Right cardiac atrium (tissue), 5 donors: ENCODE measurements at regions not wholly inside any gene's neighbourhood (a gene's known extent, or its start where the extent isn't known, plus 50 kb on each side); places are given as distances from the start of the nearest gene placed in this dataset.

Source experiments
- ATAC-seq, 2 donors: fragments of 200-7000 bp; cut with Tn5 transposase; one replicate each; pipeline versions ENCODE4 v1.8.0 to v1.9.1; 2020; ENCODE audit warnings: moderate library complexity in 2 of 2, mild to moderate bottlenecking in 1 of 2
- DNase-seq, 3 donors: peaks; one replicate each; pipeline ENCODE4 v3.0.0-alpha.2; 2020
- H3K27ac ChIP-seq: one replicate; pipeline ENCODE4 v1.5.1; 2013; ENCODE audit warnings: mild to moderate bottlenecking, low read length, control low read depth, moderate library complexity
- H3K27me3 ChIP-seq: one replicate; pipeline ENCODE4 v1.6.1; 2013; ENCODE audit not compliant: control insufficient read depth, insufficient read depth
- H3K4me1 ChIP-seq: one replicate; pipeline ENCODE4 v1.6.1; 2013; ENCODE audit warnings: low read length; ENCODE audit not compliant: control insufficient read depth, insufficient read depth
- H3K4me3 ChIP-seq: one replicate; pipeline ENCODE4 v1.5.1; 2013; ENCODE audit warnings: low read length, control low read depth
- H3K9me3 ChIP-seq: one replicate; pipeline ENCODE4 v1.6.1; 2013; ENCODE audit warnings: low read length; ENCODE audit not compliant: control insufficient read depth
- WGBS: extraction: QIAGEN DNeasy Blood & Tissue Kit; methylation state at CpG from one replicate; pipeline ENCODE4 v1.1.7; 2013; 5-methylcytosine and 5-hydroxymethylcytosine counted together
- intact Hi-C, 4 donors: fragments of 100-400 bp; cut with DNase I; formaldehyde crosslinking; loops; one replicate each; pipeline versions ENCODE4 v1.11.0 to v1.14.0; 2022 to 2023
- donor health status: healthy with polysubstance abuse.
- donor health status: DM: no; HTN: yes; CAD: no.
- donor health status: DM: no; HTN: no; CAD: no.
- donor health status: DM: no; HTN: yes; CAD: no; lungs with severe emphysema.
- donor health status: DM: yes; HTN: yes; CAD: no.

DNA sequence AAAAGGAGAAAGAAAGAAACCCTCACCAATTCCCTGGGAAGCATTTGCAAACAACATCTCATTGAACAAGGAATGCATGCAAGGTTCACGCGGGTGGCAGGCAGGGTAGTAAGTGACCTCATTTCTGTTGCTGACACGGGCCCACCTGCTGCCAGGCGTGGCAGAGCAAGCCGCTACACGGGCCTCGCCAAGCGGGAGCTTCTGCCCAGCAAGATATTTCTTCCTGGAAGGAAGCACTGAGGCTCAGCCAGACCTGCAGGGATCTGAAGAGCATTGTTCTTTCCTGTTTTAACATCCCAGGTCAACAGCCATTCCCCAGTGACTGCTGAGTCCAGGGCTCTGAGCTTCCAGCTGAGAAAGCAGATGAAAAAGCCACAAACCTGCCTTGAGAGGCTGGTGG, 91.9 kb upstream of the IGSF21 start:
- ATAC-seq, result no peak
- H3K27me3 ChIP-seq, result no peaks in the 10 kb centered on the region
- WGBS, result 71% methylated on average over 8 of the region's 8 CpGs
- no peak overlapping the region for H3K4me3 ChIP-seq
- H3K4me1 ChIP-seq, result no peaks in the 10 kb centered on the region
- intact Hi-C loops, result no loop called here
- no peak for DNase-seq
- no peaks in the 10 kb centered on the region for H3K9me3 ChIP-seq
- H3K27ac ChIP-seq, result no peak overlapping the region

DNA sequence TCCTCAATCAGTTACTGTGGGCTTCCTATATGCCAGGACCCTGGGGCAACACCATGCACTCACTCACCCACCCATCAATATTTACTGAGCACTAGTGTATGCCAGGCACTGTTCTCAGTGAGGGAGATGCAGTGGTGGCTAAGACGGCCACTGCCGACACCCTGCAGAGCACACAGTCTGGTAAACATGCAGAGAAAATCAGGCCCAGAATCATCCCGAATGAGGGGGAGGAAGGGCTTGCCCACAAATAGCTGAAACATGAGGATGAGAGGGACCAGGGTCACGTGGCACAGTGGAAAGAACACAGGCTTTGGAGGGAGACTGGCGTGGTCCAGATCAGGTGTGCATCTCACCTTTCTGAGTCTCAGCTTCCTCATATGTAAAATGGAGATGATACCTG, 89.2 kb upstream of the IGSF21 start:
- WGBS, result 42% methylated on average over 5 of the region's 5 CpGs

DNA sequence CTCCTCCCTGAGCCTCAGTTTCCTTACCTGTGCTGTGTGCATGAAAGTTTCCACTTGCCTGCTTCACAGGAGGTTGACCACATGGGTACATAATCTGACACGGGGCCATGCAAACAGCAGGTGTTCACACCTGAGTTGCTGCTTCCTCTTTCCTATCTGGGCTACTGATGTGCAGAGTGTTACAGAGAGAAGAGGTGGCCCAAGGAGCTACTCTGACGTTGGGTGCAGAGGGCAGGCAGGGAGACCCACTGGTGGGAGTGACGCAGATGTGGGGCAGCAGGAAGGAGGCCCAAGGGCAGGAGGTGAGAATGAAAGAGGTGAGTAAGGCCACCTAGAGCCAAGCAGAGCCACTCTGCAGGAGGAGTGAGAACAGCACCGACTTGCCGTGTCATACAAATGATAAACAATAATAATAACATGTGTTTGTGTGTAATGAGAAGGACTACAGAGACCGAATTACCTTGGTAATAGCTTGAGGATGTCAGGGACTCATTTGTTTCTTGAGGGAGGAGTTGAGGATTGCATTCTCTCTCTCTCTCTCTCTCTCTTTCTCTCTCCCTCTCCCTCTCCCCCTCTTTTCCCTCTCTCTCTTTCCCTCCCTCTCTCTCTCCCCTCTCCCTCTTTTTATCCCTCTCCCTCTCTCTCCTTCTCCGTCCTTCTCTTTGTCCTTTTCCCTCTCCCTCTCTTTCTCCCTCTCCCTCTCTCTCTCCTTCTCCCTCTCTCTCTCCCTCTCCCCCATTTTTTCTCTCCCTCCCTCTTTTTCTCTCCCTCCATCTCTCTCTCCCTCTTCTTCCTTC, 87.4 kb upstream of the IGSF21 start:
- Histone ChIP-seq H3K4me1 (no peaks in the 10 kb centered on the region), H3K9me3 (no peaks in the 10 kb centered on the region), H3K27ac (no peak overlapping the region), H3K27me3 (peaks cover 3% of the 10 kb centered on the region), H3K4me3 (no peak overlapping the region)
- 43% methylated on average over 7 of the region's 7 CpGs for WGBS
- DNase-seq (no peak), ATAC-seq (no peak)
- intact Hi-C loops, result no loop called here

More for the DNA sequence above, 89.2 kb upstream of the IGSF21 start:
- ATAC-seq, result no peak
- DNase-seq, result no peak
- intact Hi-C loops, result no loop called here
- Histone ChIP-seq H3K27me3 (no peaks in the 10 kb centered on the region), H3K9me3 (no peaks in the 10 kb centered on the region), H3K4me1 (no peaks in the 10 kb centered on the region), H3K4me3 (no peak overlapping the region), H3K27ac (no peak overlapping the region)

DNA sequence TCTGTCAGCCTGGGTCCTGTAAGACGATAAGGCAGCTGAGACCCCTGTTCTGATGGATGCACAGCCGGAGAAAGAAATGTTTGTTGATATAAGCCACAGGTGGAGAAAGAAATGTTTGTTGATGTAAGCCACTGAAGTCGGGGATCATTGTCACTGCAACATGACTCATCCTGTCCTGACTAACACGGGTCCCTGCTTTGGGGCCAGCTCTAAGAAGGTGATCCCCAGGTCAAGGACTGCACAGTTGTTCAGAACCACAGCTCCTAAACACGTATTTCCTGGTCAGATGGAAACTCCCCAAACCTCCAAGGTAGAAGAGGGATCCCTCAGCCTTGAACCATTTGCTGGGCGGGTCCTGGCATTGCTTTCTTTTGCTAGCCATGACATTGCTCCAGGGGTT, 86.4 kb upstream of the IGSF21 start:
- H3K27me3 ChIP-seq, result peaks cover 3% of the 10 kb centered on the region
- H3K4me3 ChIP-seq, result no peak overlapping the region
- ATAC-seq, result no peak
- no peaks in the 10 kb centered on the region for H3K9me3 ChIP-seq
- H3K4me1 ChIP-seq, result no peaks in the 10 kb centered on the region
- intact Hi-C loops, result no loop called here
- no peak for DNase-seq
- WGBS, result 45% methylated on average over 6 of the region's 6 CpGs
- no peak overlapping the region for H3K27ac ChIP-seq

DNA sequence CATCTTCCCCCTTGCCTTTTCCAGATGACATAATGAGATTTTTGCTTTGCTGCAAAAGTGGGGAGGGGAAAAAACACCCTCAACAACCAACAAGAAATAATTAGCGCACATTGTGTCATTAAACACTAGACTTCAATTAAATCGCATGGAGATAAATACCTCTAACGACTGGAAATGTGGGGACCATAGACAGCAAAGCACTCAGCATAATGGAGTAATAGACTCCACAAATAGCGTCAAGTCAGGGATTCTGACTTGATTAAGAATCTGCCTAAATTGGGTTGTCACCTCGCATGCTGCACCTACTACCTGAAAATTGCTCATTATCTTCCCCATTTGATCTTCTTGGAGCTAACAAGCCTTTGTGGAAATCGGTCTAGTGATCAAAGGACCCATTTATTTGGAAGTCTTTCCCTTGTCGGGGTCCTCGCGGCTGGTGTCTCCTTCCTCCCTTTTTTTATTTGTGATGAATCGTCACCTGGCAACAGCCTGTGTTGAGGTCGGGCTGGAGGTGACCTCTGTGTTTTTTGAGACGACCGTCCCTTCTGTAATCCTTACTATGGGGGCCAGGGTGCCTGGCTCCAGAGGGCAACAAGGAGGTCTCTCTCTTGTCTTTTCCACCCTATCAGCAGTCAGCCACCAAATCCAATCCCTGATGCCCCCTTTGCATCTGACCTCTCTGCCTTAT, 75.3 kb upstream of the IGSF21 start:
- no peaks in the 10 kb centered on the region for H3K9me3 ChIP-seq
- H3K27ac ChIP-seq, result no peak overlapping the region
- no peaks in the 10 kb centered on the region for H3K4me1 ChIP-seq
- ATAC-seq (no peak), DNase-seq (no peak)
- no peaks in the 10 kb centered on the region for H3K27me3 ChIP-seq
- intact Hi-C loops, result no loop called here
- 52% methylated on average over 13 of the region's 13 CpGs for WGBS
- no peak overlapping the region for H3K4me3 ChIP-seq

DNA sequence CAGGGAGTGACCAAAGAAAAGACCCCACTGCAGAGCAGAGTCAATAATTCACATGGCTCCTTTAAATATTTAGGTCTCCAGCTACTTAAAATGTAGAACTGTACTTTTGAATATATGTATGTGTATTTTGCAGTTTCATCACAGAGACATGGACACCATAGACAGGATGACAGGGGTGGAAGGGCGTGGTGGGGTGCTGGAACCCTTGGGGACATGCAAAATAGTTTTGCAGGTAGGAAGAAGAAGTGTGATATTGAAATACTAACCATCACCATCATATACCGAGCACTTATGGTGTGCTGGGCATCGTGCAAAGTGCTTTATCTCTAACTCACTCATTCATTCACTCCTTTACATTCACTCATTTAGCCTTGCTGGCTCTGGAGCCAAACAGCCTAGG, 72.5 kb upstream of the IGSF21 start:
- WGBS, result 71% methylated on average over 3 of the region's 3 CpGs
- no peaks in the 10 kb centered on the region for H3K9me3 ChIP-seq
- DNase-seq (no peak), ATAC-seq (no peak)
- H3K4me3 ChIP-seq, result no peak overlapping the region
- no peaks in the 10 kb centered on the region for H3K4me1 ChIP-seq
- H3K27ac ChIP-seq, result no peak overlapping the region
- intact Hi-C loops, result no loop called here
- H3K27me3 ChIP-seq, result no peaks in the 10 kb centered on the region

DNA sequence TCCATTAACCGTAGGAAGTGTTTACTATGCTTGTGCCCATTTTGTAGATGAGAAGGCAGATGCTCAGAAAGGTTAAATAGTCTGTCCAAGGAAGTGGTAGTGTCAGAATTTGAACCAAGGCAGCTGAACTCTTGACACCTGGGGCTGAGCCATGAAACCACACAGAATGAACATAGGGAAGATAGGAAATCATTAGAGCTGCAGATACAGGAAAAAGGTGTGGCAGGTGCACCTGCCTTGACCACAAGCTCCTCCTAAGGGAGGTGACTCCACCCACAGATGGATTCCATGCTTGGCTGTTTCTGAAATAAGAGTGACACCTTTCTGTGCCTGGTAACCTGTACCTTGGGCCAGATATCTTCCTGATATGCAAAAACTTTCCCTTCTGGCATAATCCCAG, 69.9 kb upstream of the IGSF21 start:
- WGBS, result 66% methylated on average over 1 of the region's 1 CpG
- Histone ChIP-seq H3K27me3 (no peaks in the 10 kb centered on the region), H3K27ac (no peak overlapping the region), H3K9me3 (no peaks in the 10 kb centered on the region), H3K4me1 (no peaks in the 10 kb centered on the region), H3K4me3 (no peak overlapping the region)
- intact Hi-C loops, result no loop called here
- ATAC-seq (no peak), DNase-seq (no peak)

DNA sequence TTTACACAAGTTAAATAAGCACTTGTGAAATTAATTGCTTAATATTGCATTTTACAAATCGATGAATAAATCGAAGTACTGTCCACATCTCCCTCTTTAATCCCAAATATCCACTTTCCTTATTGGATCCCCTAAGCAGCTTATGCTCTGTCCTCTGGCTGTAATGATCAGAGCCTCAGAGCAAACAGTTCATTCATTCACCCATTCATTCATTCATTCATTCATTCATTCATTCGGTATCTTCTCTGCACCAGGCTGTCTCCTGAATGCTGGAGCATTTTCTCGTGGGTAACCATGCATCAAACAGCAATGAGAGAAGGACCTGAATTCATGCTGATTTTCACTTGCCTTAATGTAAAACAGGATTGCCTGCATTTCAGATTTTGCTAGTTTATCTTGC, 69.5 kb upstream of the IGSF21 start:
- H3K27ac ChIP-seq, result no peak overlapping the region
- no peaks in the 10 kb centered on the region for H3K27me3 ChIP-seq
- H3K4me3 ChIP-seq, result no peak overlapping the region
- H3K4me1 ChIP-seq, result no peaks in the 10 kb centered on the region
- 79% methylated on average over 4 of the region's 4 CpGs for WGBS
- ATAC-seq, result no peak
- DNase-seq, result no peak
- intact Hi-C loops, result no loop called here
- H3K9me3 ChIP-seq, result no peaks in the 10 kb centered on the region

DNA sequence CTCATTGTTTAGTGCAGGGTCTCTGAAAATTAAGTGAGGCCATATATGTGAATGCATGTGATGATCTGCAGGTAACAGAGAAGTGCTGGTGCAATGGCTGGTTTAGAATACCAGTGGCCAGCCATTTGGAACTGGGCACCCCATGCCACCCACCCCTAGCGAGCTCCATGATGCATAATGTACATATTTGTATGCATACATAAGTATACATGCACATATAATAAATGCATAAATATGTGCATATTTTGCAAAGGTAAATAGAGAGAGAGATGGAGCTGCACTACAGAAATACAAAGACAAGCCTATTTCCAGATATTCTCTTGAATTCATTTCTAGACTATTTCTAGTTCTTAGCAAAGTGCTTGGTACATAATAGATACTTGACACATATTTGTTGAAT, 68.5 kb upstream of the IGSF21 start:
- DNase-seq, result no peak
- no peaks in the 10 kb centered on the region for H3K4me1 ChIP-seq
- no peak for ATAC-seq
- intact Hi-C loops, result no loop called here
- H3K27me3 ChIP-seq, result no peaks in the 10 kb centered on the region
- H3K27ac ChIP-seq, result no peak overlapping the region
- no peaks in the 10 kb centered on the region for H3K9me3 ChIP-seq
- WGBS, result 83% methylated on average over 1 of the region's 1 CpG
- H3K4me3 ChIP-seq, result no peak overlapping the region

DNA sequence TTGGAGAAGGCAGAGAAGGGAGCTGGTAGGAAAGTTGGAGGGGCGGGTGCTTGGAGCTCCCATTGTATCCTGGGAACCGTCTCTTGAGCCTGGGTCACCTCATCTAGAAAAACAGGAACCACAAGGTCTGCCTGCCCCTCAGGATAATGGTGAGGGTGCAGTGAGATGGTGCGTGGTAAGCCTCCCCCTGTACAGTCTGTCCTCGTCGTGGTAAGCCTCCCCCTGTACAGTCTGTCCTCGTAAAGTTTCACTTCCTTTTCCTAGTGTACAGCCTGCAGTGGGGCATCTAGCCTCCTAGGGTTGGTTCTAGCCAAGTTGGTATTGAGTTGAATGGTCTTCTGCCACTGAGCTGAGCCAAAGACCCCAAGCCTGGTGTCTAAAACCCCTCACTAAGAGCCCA, 66.5 kb upstream of the IGSF21 start:
- ATAC-seq (peak; percentile 29 to 76), DNase-seq (no peak)
- Histone ChIP-seq H3K4me1 (no peaks in the 10 kb centered on the region), H3K27me3 (no peaks in the 10 kb centered on the region), H3K4me3 (no peak overlapping the region), H3K9me3 (no peaks in the 10 kb centered on the region), H3K27ac (no peak overlapping the region)
- WGBS, result 58% methylated on average over 6 of the region's 6 CpGs
- intact Hi-C loops, result no loop called here

DNA sequence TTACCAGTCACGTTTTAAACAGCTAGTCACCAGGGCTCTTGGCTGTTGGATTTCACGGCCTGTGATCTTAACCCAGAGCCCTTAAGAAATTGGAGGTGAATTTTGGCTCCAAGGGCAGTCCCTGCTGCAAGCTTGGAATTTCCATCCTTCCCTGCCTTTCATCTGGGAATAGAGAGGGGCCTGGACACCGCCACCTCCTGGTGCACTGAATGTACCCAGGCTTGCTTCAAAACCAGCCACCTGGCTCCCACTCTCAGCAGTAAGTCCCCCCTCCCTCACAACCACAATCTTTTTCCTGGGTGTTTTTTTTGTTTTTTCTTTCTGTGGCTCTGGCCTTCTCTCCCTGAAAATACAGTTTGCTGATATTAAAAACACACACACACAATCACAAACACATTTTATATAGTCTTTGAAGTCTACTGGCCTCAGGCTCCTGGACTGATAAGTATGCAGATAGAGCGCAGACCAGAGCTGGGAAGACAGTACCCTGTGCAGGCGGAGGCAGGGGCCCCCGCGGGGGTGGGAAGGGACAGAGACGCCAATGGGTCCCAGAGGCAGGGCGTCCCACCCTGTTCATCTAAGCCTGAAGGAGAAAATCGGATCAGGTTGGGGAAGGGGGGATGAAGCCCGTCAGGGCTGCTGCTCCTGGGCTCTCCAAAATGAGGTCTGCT, 65.8 kb upstream of the IGSF21 start:
- 43% methylated on average over 11 of the region's 11 CpGs for WGBS
- Histone ChIP-seq H3K9me3 (no peaks in the 10 kb centered on the region), H3K4me3 (no peak overlapping the region), H3K4me1 (no peaks in the 10 kb centered on the region), H3K27ac (no peak overlapping the region), H3K27me3 (no peaks in the 10 kb centered on the region)
- intact Hi-C loops, result no loop called here
- no peak for DNase-seq
- no peak for ATAC-seq
